Gastroesophageal sphincter (tissue), 3 donors: ENCODE measurements at regions not wholly inside any gene's neighbourhood (a gene's known extent, or its start where the extent isn't known, plus 50 kb on each side); places are given as distances from the start of the nearest gene placed in this dataset.

ENCODE experiments used
- POLR2A ChIP-seq, 2 donors: fragments of 450-650 bp; IDR thresholded peaks; one replicate each; pipeline ENCODE4 v1.6.1; 2017; ENCODE audit warnings: antibody characterized with exemption in 2 of 2, mild to moderate bottlenecking in 2 of 2, moderate library complexity in 1 of 2
- POLR2AphosphoS5 ChIP-seq: sonication (generic); formaldehyde crosslinking; IDR thresholded peaks from one replicate; pipeline ENCODE4 v1.6.1; 2017; ENCODE audit warnings: antibody characterized with exemption
- TF ChIP-seq, protein P1 (sequence below), 4 experiments: fragments of 200-600 bp in 2 of 4; fragments of 450-650 bp in 2 of 4; sonication (generic) in 1 of 4; IDR thresholded peaks; one replicate each; pipeline ENCODE4 v1.5.1; 2017 to 2019; ENCODE audit warnings: antibody characterized with exemption in 4 of 4, mild to moderate bottlenecking in 2 of 4, moderate library complexity in 2 of 4

DNA sequence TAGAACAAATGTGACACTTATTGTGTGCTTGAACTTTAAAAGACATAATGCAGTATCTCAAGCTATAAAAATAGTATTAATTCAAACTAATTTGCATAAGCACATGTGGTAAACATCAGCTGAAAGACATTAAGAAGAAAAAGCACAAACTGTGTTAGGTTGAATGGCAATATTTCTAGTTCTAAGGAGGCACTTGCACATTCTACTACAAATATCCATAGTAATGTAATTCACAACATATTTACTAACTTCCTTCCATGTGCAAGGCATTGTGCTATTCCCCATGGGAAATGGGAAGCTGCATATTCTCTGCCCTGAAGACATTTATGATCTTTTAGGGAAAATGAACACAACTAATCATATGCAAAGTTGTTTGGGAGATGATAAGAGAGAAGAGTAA is 80.2 kb upstream of the SLC13A1 start:
- TF ChIP-seq, protein P1, sequence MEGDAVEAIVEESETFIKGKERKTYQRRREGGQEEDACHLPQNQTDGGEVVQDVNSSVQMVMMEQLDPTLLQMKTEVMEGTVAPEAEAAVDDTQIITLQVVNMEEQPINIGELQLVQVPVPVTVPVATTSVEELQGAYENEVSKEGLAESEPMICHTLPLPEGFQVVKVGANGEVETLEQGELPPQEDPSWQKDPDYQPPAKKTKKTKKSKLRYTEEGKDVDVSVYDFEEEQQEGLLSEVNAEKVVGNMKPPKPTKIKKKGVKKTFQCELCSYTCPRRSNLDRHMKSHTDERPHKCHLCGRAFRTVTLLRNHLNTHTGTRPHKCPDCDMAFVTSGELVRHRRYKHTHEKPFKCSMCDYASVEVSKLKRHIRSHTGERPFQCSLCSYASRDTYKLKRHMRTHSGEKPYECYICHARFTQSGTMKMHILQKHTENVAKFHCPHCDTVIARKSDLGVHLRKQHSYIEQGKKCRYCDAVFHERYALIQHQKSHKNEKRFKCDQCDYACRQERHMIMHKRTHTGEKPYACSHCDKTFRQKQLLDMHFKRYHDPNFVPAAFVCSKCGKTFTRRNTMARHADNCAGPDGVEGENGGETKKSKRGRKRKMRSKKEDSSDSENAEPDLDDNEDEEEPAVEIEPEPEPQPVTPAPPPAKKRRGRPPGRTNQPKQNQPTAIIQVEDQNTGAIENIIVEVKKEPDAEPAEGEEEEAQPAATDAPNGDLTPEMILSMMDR (IDR thresholded peaks at IDR 0.05): no peak
- TF ChIP-seq POLR2AphosphoS5: no peak
- TF ChIP-seq POLR2A (IDR thresholded peaks at IDR 0.05): no peak
